ENCODE measurements at regions not wholly inside any gene's neighbourhood (a gene's known extent, or its start where the extent isn't known, plus 50 kb on each side); places are given as distances from the start of the nearest gene placed in this dataset.
"Not testable (repeated sequence)": the region's sequence is repeated elsewhere in the genome, so short reads cannot be mapped to it uniquely, and the experiment has no call there.

- DNase-seq (no peak), ATAC-seq (no peak)
- H3K4me1 Mint-ChIP-seq (ENCODE audit: low read depth) = no peaks in the 10 kb centered on the region
- no peaks in the 10 kb centered on the region for H3K36me3 Mint-ChIP-seq (ENCODE audit: insufficient read depth)
- H3K27me3 Mint-ChIP-seq (ENCODE audit: low read depth) = peaks cover 11% of the 10 kb centered on the region
- no peaks in the 10 kb centered on the region for H3K9me3 Mint-ChIP-seq
- no peak overlapping the region for H3K4me3 Mint-ChIP-seq
Measured at GRCh38 chr15:79606831-79607355, 174.8 kb downstream of the MINAR1 start.

GRCh38 chr15:79608066-79608864, 176.1 kb downstream of the MINAR1 start:
- ATAC-seq (no peak), DNase-seq (no peak)
- Mint-ChIP-seq H3K36me3 (ENCODE audit: insufficient read depth) (no peaks in the 10 kb centered on the region), H3K9me3 (no peaks in the 10 kb centered on the region), H3K4me3 (no peak overlapping the region), H3K4me1 (ENCODE audit: low read depth) (no peaks in the 10 kb centered on the region), H3K27me3 (ENCODE audit: low read depth) (peaks cover 13% of the 10 kb centered on the region)

GRCh38 chr15:79609506-79609905, 177.4 kb downstream of the MINAR1 start:
- ATAC-seq (no peak), DNase-seq (no peak)
- H3K4me3 Mint-ChIP-seq = no peak overlapping the region
- peaks cover 14% of the 10 kb centered on the region for H3K27me3 Mint-ChIP-seq (ENCODE audit: low read depth)
- H3K9me3 Mint-ChIP-seq = no peaks in the 10 kb centered on the region
- no peaks in the 10 kb centered on the region for H3K4me1 Mint-ChIP-seq (ENCODE audit: low read depth)
- H3K36me3 Mint-ChIP-seq (ENCODE audit: insufficient read depth) = no peaks in the 10 kb centered on the region

- ATAC-seq (no peak), DNase-seq (no peak)
- H3K36me3 Mint-ChIP-seq (ENCODE audit: insufficient read depth) = no peaks in the 10 kb centered on the region
- H3K27me3 Mint-ChIP-seq (ENCODE audit: low read depth) = peaks cover 14% of the 10 kb centered on the region
- no peaks in the 10 kb centered on the region for H3K9me3 Mint-ChIP-seq
- no peak overlapping the region for H3K4me3 Mint-ChIP-seq
- H3K4me1 Mint-ChIP-seq (ENCODE audit: low read depth) = no peaks in the 10 kb centered on the region
Measured at GRCh38 chr15:79610021-79610420, 177.9 kb downstream of the MINAR1 start.

- no peak for ATAC-seq
- no peak overlapping the region for H3K4me3 Mint-ChIP-seq
- H3K27me3 Mint-ChIP-seq (ENCODE audit: low read depth) = peaks cover 11% of the 10 kb centered on the region
- DNase-seq = no peak
- no peaks in the 10 kb centered on the region for H3K4me1 Mint-ChIP-seq (ENCODE audit: low read depth)
- H3K9me3 Mint-ChIP-seq = no peaks in the 10 kb centered on the region
- H3K36me3 Mint-ChIP-seq (ENCODE audit: insufficient read depth) = no peaks in the 10 kb centered on the region
Measured at GRCh38 chr15:79615754-79616153, 183.6 kb downstream of the MINAR1 start.

- DNase-seq (no peak), ATAC-seq (no peak)
- Mint-ChIP-seq H3K9me3 (no peaks in the 10 kb centered on the region), H3K27me3 (ENCODE audit: low read depth) (peaks cover 11% of the 10 kb centered on the region), H3K36me3 (ENCODE audit: insufficient read depth) (no peaks in the 10 kb centered on the region), H3K4me3 (no peak overlapping the region), H3K4me1 (ENCODE audit: low read depth) (no peaks in the 10 kb centered on the region)
Measured at GRCh38 chr15:79617071-79617470, 184.9 kb downstream of the MINAR1 start.

GRCh38 chr15:79620112-79620857, 188.1 kb downstream of the MINAR1 start:
- DNase-seq (no peak), ATAC-seq (no peak)
- no peaks in the 10 kb centered on the region for H3K36me3 Mint-ChIP-seq (ENCODE audit: insufficient read depth)
- peaks cover 26% of the 10 kb centered on the region for H3K27me3 Mint-ChIP-seq (ENCODE audit: low read depth)
- no peaks in the 10 kb centered on the region for H3K4me1 Mint-ChIP-seq (ENCODE audit: low read depth)
- no peaks in the 10 kb centered on the region for H3K9me3 Mint-ChIP-seq
- no peak overlapping the region for H3K4me3 Mint-ChIP-seq

GRCh38 chr15:79621805-79622204, 189.7 kb downstream of the MINAR1 start:
- ATAC-seq; H3K4me1 Mint-ChIP-seq (ENCODE audit: low read depth): not testable (repeated sequence)
- peaks cover 28% of the 10 kb centered on the region for H3K27me3 Mint-ChIP-seq (ENCODE audit: low read depth)

GRCh38 chr15:79623488-79623887, 191.4 kb downstream of the MINAR1 start:
- DNase-seq (no peak), ATAC-seq (no peak)
- H3K27me3 Mint-ChIP-seq (ENCODE audit: low read depth) = peaks cover 34% of the 10 kb centered on the region
- no peaks in the 10 kb centered on the region for H3K4me1 Mint-ChIP-seq (ENCODE audit: low read depth)
- no peaks in the 10 kb centered on the region for H3K9me3 Mint-ChIP-seq
- H3K4me3 Mint-ChIP-seq = no peak overlapping the region
- H3K36me3 Mint-ChIP-seq (ENCODE audit: insufficient read depth) = no peaks in the 10 kb centered on the region

More at GRCh38 chr15:79621805-79622204, 189.7 kb downstream of the MINAR1 start:
- not testable (repeated sequence) for H3K4me3 Mint-ChIP-seq; H3K36me3 Mint-ChIP-seq (ENCODE audit: insufficient read depth); DNase-seq; H3K9me3 Mint-ChIP-seq

- DNase-seq = no peak
- Mint-ChIP-seq H3K4me3 (no peak overlapping the region), H3K27me3 (ENCODE audit: low read depth) (peaks cover 25% of the 10 kb centered on the region), H3K9me3 (peaks cover 10% of the 10 kb centered on the region), H3K36me3 (ENCODE audit: insufficient read depth) (no peaks in the 10 kb centered on the region), H3K4me1 (ENCODE audit: low read depth) (no peaks in the 10 kb centered on the region)
- ATAC-seq = no peak
Measured at GRCh38 chr15:79629687-79630086, 197.6 kb downstream of the MINAR1 start.

GRCh38 chr15:79632457-79632856, 200.3 kb downstream of the MINAR1 start:
- Mint-ChIP-seq H3K4me3 (no peak overlapping the region), H3K36me3 (ENCODE audit: insufficient read depth) (no peaks in the 10 kb centered on the region), H3K9me3 (peaks cover 10% of the 10 kb centered on the region), H3K27me3 (ENCODE audit: low read depth) (peaks cover 22% of the 10 kb centered on the region), H3K4me1 (ENCODE audit: low read depth) (no peaks in the 10 kb centered on the region)
- ATAC-seq = no peak
- DNase-seq = no peak

GRCh38 chr15:79635149-79635771, 203.1 kb downstream of the MINAR1 start:
- DNase-seq = no peak
- H3K36me3 Mint-ChIP-seq (ENCODE audit: insufficient read depth) = no peaks in the 10 kb centered on the region
- no peaks in the 10 kb centered on the region for H3K4me1 Mint-ChIP-seq (ENCODE audit: low read depth)
- H3K9me3 Mint-ChIP-seq = peaks cover 10% of the 10 kb centered on the region
- H3K4me3 Mint-ChIP-seq = no peak overlapping the region
- ATAC-seq = no peak
- H3K27me3 Mint-ChIP-seq (ENCODE audit: low read depth) = peaks cover 21% of the 10 kb centered on the region

GRCh38 chr15:79635897-79636561, 203.9 kb downstream of the MINAR1 start:
- no peaks in the 10 kb centered on the region for H3K36me3 Mint-ChIP-seq (ENCODE audit: insufficient read depth)
- no peak for ATAC-seq
- DNase-seq = no peak
- H3K4me3 Mint-ChIP-seq = no peak overlapping the region
- no peaks in the 10 kb centered on the region for H3K4me1 Mint-ChIP-seq (ENCODE audit: low read depth)
- peaks cover 10% of the 10 kb centered on the region for H3K9me3 Mint-ChIP-seq
- H3K27me3 Mint-ChIP-seq (ENCODE audit: low read depth) = peaks cover 26% of the 10 kb centered on the region

- H3K4me3 Mint-ChIP-seq = no peak overlapping the region
- no peaks in the 10 kb centered on the region for H3K36me3 Mint-ChIP-seq (ENCODE audit: insufficient read depth)
- peaks cover 4% of the 10 kb centered on the region for H3K9me3 Mint-ChIP-seq
- no peak for DNase-seq
- no peaks in the 10 kb centered on the region for H3K4me1 Mint-ChIP-seq (ENCODE audit: low read depth)
- H3K27me3 Mint-ChIP-seq (ENCODE audit: low read depth) = peaks cover 23% of the 10 kb centered on the region
- no peak for ATAC-seq
Measured at GRCh38 chr15:79640206-79640605, 208.1 kb downstream of the MINAR1 start.

Measured in activated T-cell treated with anti-CD3 and anti-CD28 coated beads, Interleukin-2, amount 50 U/mL, for 4 hours (primary cell).